ENCODE measurements at regions not wholly inside any gene's neighbourhood (a gene's known extent, or its start where the extent isn't known, plus 50 kb on each side); places are given as distances from the start of the nearest gene placed in this dataset.

DNA sequence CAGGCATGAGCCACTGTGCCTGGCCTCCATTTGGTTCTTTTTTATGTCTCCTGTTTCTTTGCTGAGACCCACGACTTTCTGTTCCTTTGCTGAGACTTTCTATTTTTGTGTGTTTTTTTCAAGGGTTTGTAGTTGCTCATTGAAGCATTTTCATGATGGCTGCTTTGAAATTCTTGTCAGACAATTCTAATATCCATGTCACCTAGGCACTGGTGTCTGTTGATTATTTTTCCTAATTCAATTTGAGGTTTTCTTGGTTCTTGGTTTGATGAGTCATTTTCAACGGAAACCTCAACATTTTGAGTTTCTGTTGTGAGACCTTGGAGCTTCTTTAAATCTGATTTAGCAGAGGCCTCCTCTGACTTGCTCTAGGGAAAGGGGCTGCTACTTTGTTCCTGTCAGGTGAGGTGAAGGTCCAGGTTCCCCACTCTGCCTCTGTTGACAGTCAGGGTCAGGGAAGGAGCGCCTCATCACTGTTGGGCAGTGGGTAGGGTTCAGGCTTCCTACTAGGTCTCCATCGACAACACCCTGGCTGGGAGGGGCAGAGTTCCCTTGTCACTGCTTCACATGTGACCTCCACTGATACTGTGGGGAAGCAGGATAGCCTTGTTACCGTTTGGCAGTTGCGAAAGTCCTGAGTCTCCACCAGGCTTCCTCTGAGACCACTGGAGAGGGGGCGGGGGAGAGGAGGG lies 66.1 kb upstream of the SMOX start:
- Histone ChIP-seq H3K9me3 (no peaks in the 10 kb centered on the region), H3K27ac (peak overlapping the region; percentile 64), H3K36me3 (no peaks in the 10 kb centered on the region), H3K4me1 (peaks cover 34% of the 10 kb centered on the region), H3K4me3 (no peak overlapping the region), H3K27me3 (ENCODE audit: low read depth) (no peaks in the 10 kb centered on the region)
- peak; percentile 67 for DNase-seq
- TF ChIP-seq, protein P1, sequence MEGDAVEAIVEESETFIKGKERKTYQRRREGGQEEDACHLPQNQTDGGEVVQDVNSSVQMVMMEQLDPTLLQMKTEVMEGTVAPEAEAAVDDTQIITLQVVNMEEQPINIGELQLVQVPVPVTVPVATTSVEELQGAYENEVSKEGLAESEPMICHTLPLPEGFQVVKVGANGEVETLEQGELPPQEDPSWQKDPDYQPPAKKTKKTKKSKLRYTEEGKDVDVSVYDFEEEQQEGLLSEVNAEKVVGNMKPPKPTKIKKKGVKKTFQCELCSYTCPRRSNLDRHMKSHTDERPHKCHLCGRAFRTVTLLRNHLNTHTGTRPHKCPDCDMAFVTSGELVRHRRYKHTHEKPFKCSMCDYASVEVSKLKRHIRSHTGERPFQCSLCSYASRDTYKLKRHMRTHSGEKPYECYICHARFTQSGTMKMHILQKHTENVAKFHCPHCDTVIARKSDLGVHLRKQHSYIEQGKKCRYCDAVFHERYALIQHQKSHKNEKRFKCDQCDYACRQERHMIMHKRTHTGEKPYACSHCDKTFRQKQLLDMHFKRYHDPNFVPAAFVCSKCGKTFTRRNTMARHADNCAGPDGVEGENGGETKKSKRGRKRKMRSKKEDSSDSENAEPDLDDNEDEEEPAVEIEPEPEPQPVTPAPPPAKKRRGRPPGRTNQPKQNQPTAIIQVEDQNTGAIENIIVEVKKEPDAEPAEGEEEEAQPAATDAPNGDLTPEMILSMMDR (IDR thresholded peaks at IDR 0.05): no peak
- ATAC-seq: peak; percentile 71 to 76
- intact Hi-C loops (cut with DNase I): no loop called here

DNA sequence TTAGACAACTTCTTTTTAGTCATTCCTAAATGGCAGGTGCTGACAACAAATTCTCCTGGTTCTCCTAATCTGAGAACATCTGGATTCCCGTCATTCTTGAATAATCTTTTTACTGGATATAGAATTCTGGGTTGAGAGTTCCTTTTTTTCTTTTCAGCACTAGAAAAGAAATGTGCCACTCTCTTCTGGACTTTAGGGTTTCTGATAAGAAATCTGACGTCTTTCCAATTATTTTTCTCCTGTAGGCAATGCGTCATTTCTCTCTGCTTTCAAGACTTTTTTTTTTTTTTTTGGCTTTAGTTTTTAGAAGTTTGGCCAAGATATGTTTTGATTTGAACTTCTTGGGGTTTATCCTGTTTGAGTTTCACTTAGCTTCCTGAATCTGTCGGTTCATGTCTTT lies 66.1 kb upstream of the RNF24 start:
- Histone ChIP-seq H3K4me1 (peaks cover 38% of the 10 kb centered on the region), H3K36me3 (no peaks in the 10 kb centered on the region), H3K27me3 (ENCODE audit: low read depth) (no peaks in the 10 kb centered on the region), H3K9me3 (no peaks in the 10 kb centered on the region), H3K4me3 (no peak overlapping the region), H3K27ac (no peak overlapping the region)
- ATAC-seq (no peak), DNase-seq (no peak)
- TF ChIP-seq, protein P1 (IDR thresholded peaks at IDR 0.05): no peak
- intact Hi-C loops (cut with DNase I): no loop called here

DNA sequence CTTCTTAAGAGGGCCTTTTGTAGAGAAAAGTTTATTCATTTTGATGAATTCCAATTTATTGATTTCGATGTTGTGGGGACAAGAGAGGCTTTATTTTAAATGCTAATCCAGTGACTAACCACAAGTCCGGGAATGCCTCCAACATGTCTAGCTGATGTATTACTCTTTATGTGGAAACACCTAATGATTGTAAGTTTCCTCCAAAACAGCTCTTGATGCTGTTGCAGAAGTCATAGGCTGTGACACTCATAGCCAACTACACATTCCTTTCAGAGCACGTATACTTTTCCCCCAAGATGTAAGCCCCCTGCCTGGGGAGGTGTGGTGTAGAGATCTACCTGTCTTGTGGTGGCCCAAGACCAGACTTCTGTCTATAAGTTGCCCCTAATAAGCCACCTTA lies 61.3 kb upstream of the RNF24 start:
- intact Hi-C loops (cut with DNase I): loop anchor here (10.0 kb wide), 1 partner anchor 62 kb away; the partner anchor contains the start of gene RNF24
- H3K4me1 ChIP-seq: peaks cover 7% of the 10 kb centered on the region
- H3K27ac ChIP-seq: no peak overlapping the region
- H3K27me3 ChIP-seq (ENCODE audit: low read depth): no peaks in the 10 kb centered on the region
- TF ChIP-seq, protein P1 (IDR thresholded peaks at IDR 0.05): no peak
- ATAC-seq (no peak), DNase-seq (no peak)
- H3K9me3 ChIP-seq: no peaks in the 10 kb centered on the region
- no peak overlapping the region for H3K4me3 ChIP-seq
- H3K36me3 ChIP-seq: no peaks in the 10 kb centered on the region

DNA sequence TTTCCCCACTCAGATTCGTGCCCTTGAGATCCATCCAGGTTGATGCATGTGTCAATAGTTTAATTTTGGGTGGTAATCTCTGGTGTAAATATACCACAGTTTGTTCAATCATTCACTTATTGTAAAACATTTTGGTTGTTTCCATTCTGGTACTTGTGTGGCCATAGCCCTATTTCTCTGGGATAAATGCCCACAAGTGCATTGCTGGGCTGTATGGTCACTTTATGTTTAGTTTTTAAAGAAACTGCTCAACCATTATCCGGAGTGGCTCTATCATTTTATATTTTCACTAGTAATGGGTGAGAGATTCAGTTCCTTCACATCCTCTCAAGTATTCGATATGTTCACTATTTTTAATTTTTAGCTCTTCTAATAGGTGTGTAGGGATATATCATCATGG lies 60.7 kb upstream of the RNF24 start:
- H3K4me1 ChIP-seq: peaks cover 6% of the 10 kb centered on the region
- intact Hi-C loops (cut with DNase I): loop anchor here (10.0 kb wide), 1 partner anchor 61 kb away; the partner anchor contains the start of gene RNF24
- ATAC-seq: no peak

DNA sequence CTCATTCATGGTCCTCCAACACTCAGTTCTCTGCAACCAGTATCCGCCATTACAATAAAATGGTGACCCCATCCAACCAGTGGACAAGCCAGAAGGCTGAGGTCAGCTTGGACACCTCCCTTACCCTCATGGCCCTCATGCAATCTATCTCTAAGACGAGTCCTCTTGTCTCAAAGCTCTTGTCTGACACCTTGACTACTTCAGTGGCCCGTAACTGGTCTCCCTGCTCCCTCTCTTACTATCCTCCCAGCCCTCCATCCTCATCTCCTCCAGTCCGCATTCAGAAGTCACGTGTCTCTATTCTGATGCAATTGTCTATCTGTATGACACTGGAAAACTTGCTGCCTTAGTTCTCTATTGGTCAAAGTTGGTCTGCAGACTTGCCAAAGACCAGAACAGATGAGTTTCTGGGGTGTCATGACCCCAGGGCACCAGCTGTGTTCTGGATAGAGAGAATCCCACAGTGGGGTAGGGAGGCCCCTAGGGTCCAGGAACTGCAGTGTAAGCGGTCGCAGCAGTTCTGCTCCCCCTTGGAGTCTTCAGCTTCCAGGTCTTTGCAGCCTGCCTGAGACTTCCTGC lies 59.6 kb upstream of the RNF24 start:
- intact Hi-C loops (cut with DNase I): loop anchor here (10.0 kb wide), 1 partner anchor 60 kb away; the partner anchor contains the start of gene RNF24
- TF ChIP-seq, protein P1 (IDR thresholded peaks at IDR 0.05): no peak
- no peak for DNase-seq

More for the DNA sequence above, 60.7 kb upstream of the RNF24 start:
- Histone ChIP-seq H3K4me3 (no peak overlapping the region), H3K36me3 (no peaks in the 10 kb centered on the region), H3K27ac (no peak overlapping the region), H3K27me3 (ENCODE audit: low read depth) (no peaks in the 10 kb centered on the region), H3K9me3 (no peaks in the 10 kb centered on the region)
- TF ChIP-seq, protein P1 (IDR thresholded peaks at IDR 0.05): no peak
- no peak for DNase-seq

More for the DNA sequence above, 59.6 kb upstream of the RNF24 start:
- Histone ChIP-seq H3K36me3 (no peaks in the 10 kb centered on the region), H3K27me3 (ENCODE audit: low read depth) (no peaks in the 10 kb centered on the region), H3K4me1 (peaks cover 6% of the 10 kb centered on the region), H3K27ac (no peak overlapping the region), H3K9me3 (no peaks in the 10 kb centered on the region), H3K4me3 (no peak overlapping the region)
- no peak for ATAC-seq

Measured in lower lobe of right lung (tissue), 2 donors.